GDM1 (cell line): ENCODE measurements at regions not wholly inside any gene's neighbourhood (a gene's known extent, or its start where the extent isn't known, plus 50 kb on each side); places are given as distances from the start of the nearest gene placed in this dataset.
"Not testable (repeated sequence)": the region's sequence is repeated elsewhere in the genome, so short reads cannot be mapped to it uniquely, and the experiment has no call there.

Experiments
- DNase-seq: peaks from one replicate; lab custom pipeline; 2025; lab: John Stamatoyannopoulos, UW

DNA sequence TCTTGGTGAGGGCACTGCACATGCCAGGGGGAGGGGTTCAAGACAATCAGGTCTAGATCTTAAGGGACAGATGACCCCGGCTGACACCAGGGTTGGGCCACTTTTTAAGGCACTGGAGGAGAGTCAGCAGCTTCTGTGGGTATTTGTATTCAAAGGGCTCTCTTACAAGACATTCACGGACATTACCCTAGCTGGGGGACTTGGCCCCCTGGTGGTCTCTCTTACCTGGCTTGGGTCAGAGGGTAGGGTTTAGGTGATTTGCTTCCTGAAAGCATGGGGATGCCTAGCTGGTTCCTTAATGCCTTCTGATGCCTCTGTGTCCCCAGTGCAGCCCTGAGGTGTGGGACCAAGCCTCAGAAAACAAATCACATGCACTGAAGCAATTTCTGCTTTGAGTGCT, 354.7 kb downstream of the CDC5L start:
- DNase-seq, result no peak

DNA sequence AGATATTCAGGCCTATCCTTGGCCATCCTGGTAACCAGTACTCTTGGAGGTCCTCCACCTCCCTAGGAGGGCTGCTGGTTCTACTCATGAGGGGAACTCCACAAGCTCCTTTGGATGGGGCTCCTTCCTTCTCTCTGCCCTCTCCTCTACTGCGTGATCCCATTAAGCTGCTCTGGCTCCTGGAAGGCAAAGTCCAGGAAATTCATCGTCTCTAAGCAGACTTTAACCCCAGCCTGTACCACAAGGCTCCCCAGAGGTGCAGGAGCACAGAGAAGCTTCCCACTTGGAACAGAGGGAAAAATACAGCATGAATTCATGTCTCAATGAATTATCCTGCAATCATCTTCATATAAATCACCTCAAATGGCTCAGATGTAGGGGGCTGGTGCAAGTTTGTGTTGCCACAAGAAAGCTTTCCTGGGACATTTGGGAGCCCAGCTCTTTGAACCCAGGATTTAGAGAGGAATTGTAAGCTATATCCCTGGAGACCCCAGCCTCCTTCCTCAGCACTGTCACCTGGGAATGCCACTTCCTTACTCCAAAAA, 355.4 kb downstream of the CDC5L start:
- no peak for DNase-seq

DNA sequence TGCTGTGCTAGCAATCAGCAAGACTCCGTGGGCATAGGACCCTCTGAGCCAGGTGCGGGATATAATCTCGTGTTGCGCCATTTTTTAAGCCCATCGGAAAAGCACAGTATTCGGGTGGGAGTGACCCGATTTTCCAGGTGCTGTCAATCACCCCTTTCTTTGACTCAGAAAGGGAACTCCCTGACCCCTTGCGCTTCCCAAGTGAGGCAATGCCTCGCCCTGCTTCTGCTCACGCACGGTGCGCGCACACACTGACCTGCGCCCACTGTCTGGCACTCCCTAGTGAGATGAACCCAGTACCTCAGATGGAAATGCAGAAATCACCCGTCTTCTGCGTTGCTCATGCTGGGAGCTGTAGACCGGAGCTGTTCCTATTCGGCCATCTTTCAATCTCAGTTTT, 372.6 kb downstream of the CDC5L start:
- not testable (repeated sequence) for DNase-seq

DNA sequence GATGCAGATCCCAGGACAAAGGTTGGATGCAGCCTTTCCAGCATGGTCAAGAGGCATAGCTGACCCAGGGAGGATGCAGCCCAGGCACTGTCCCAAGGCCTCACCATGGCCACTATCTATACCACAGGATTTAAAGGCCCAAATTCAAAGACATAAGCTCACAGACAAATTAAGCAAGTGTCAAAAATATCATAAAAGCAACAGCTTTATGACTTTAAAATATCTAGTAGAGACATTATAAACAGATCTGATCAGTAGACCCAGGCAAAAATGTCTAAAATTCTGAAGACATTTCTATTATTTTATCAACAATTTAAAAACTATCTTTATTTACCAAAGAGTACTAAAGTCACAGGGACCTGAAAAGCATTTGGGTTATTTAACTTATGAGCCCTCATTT, 373.5 kb downstream of the CDC5L start:
- DNase-seq, result no peak

DNA sequence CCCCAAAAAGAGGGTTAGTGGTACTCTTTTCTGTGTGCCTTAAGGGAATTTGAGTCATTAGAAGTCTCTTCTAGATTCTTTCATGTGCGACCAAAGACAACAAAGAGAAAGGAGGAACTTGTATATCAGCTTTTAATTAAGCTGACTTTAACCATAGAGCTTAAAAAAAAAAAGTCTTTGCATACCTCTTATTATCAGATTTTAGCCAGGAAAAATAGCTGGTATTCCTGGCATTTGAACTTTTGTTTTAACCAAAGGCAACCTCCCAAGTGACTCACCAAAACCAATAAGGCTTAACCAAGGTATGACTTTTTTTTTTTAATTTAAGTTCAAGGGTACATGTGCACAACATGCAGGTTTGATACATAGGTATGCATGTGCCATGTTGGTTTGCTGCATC, 375.0 kb downstream of the CDC5L start:
- DNase-seq, result no peak

DNA sequence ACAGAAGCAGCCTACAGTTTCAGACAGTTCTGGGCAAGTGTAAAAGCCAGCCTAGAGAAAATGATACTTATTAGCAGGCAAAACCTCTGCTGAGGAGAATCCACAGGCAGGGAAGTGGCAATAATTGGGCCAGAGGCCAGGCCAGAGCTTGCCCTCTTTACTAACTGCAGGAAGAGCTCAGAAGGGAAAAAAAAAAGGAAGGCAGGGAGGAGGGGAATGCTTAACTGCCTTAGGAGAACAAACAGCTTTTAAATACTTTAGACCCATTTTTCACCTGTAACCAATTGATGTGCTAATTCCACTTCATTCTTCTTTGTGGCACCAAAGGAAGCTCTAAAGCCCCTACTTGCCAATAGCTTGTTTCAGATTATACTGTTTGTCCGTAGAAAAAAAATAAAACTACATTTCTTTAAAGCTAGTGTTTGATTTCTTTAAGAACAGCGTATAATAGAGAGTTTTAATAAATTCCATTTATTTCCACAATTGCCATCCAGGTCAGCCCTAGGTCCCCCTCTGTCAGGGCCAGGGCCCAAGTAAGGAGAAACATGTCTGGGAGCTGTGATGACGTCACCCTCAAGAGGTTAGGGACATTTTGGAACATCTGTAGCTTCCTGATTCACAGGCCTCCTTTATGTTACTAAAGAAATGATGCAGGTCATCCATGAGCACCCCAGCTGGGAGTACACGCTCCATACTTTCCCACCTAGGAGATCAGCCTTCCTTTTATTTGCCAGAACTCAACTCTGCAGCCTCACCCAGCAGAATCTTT, 384.3 kb downstream of the CDC5L start:
- DNase-seq, result no peak

DNA sequence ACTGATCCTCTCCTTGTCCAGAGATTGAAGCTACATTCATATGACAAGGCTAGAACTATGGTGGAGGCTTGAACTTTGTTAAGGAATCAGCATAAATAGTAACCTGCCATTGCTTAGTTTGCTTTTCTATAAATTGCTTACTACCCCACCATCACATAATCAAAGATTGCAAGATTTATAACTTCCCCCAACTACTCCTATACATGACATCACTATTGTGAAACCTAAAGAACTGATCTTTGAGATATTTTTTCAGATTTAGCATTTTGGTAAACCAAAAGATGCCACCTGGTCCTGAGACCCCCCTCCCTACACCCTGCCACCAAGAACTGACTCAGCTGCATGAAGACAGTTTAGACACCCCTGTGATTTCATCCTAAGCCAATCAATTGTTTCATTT, 385.3 kb downstream of the CDC5L start:
- DNase-seq, result no peak

DNA sequence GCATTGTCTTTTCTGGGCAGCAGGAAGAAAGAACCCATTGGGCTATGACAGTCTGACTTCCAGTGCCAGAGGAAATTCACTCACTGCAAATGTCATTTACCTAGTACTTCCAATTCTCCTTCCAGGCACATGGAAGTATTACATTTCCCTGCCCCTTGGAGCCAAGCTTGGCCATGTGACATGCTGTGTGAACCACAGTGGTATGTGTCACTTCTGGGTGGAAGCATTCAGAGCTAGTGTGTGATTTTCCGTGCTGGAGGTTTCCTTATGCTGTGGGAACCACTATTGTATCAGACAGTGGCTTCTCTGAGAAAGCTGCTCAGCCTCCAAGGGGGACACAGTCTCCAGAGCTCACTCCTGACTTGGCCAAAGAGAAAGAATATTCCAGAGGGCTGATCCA, 387.6 kb downstream of the CDC5L start:
- DNase-seq, result no peak

DNA sequence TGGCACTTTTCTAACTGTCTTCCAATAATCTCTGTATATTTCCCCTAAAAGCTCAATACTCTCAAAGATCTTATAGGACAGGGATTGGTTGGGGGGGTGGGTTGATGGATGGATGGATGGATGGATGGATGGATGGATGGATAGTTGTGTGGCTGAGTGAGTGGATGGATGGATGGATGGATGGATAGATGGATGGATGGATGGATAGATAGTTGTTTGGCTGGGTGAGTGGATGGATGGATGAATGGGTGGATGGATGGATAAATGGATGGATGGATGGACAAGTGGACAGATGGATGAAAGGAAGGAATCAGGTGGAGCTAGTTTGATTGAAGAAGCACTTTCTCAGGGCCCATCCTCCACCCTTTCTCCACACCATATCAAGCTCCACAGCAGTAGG, 388.8 kb downstream of the CDC5L start:
- no peak for DNase-seq

DNA sequence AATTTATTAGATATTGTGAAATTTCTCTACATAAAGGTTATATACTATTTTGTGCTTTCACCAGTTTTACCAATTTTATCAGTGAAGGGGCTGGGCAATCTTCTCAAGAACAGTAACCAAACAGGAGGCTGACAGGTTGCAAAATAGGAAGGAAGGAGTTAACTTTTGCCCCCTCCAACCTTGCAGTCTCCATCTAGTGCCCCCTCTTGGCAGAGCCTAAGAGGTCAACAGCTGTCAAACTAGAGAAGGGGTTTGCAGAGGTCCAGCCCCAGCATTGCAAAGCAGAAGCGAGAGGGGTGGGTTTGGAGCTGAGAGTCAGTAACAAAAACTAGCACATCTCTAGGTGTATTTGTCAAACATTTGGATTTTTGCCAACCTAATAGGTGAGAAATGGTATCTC, 391.0 kb downstream of the CDC5L start:
- no peak for DNase-seq
